Upper lobe of right lung (tissue), 1 donor: ENCODE measurements at regions not wholly inside any gene's neighbourhood (a gene's known extent, or its start where the extent isn't known, plus 50 kb on each side); places are given as distances from the start of the nearest gene placed in this dataset.

Experiments used
- ATAC-seq: fragments of 200-7000 bp; cut with Tn5 transposase; one replicate; pipeline ENCODE4 v1.9.1; 2020; ENCODE audit warnings: mild to moderate bottlenecking, moderate library complexity
- DNase-seq: peaks from one replicate; pipeline ENCODE4 v3.0.0-alpha.2; 2020
- H3K27ac ChIP-seq: fragments of 200-600 bp; one replicate; pipeline ENCODE4 v1.8.0; 2022
- H3K27me3 ChIP-seq: fragments of 200-600 bp; one replicate; pipeline ENCODE4 v1.8.0; 2022; ENCODE audit warnings: mild to moderate bottlenecking
- H3K36me3 ChIP-seq: fragments of 200-600 bp; one replicate; pipeline ENCODE4 v1.8.0; 2022
- H3K4me1 ChIP-seq: fragments of 200-600 bp; one replicate; pipeline ENCODE4 v1.8.0; 2022
- H3K4me3 ChIP-seq: fragments of 200-600 bp; one replicate; pipeline ENCODE4 v1.8.0; 2022; ENCODE audit warnings: mild to moderate bottlenecking
- H3K9me3 ChIP-seq: fragments of 200-600 bp; one replicate; pipeline ENCODE4 v1.8.0; 2022
- CTCF ChIP-seq: fragments of 200-600 bp; IDR thresholded peaks from one replicate; pipeline ENCODE4 v1.8.0; 2022; ENCODE audit warnings: antibody characterized with exemption
- intact Hi-C: fragments of 100-400 bp; cut with DNase I; formaldehyde crosslinking; loops from one replicate; pipeline ENCODE4 v1.11.0; 2022
- donor health status: DM: no; HTN: yes; CAD: no; lungs with severe emphysema.

GRCh38 chr9:99737649-99738048 is 84.0 kb upstream of the NR4A3 start:
- Histone ChIP-seq H3K9me3 (no peaks in the 10 kb centered on the region), H3K4me1 (no peaks in the 10 kb centered on the region), H3K4me3 (no peak overlapping the region), H3K27me3 (no peaks in the 10 kb centered on the region), H3K36me3 (no peaks in the 10 kb centered on the region), H3K27ac (no peak overlapping the region)
- DNase-seq (no peak), ATAC-seq (no peak)
- intact Hi-C loops: no loop called here
- TF ChIP-seq CTCF: no peak

GRCh38 chr9:99743006-99743405 is 78.7 kb upstream of the NR4A3 start:
- DNase-seq: no peak
- no peak for TF ChIP-seq CTCF
- Histone ChIP-seq H3K9me3 (no peaks in the 10 kb centered on the region), H3K27me3 (no peaks in the 10 kb centered on the region), H3K4me1 (no peaks in the 10 kb centered on the region), H3K36me3 (no peaks in the 10 kb centered on the region), H3K4me3 (no peak overlapping the region), H3K27ac (no peak overlapping the region)
- no peak for ATAC-seq
- intact Hi-C loops: no loop called here

- no peak for TF ChIP-seq CTCF
- H3K27ac ChIP-seq: no peak overlapping the region
- no peaks in the 10 kb centered on the region for H3K9me3 ChIP-seq
- H3K4me1 ChIP-seq: no peaks in the 10 kb centered on the region
- DNase-seq (no peak), ATAC-seq (no peak)
- no peak overlapping the region for H3K4me3 ChIP-seq
- intact Hi-C loops: no loop called here
- no peaks in the 10 kb centered on the region for H3K36me3 ChIP-seq
- H3K27me3 ChIP-seq: no peaks in the 10 kb centered on the region
These were observed 78.2 kb upstream of the NR4A3 start for GRCh38 chr9:99743455-99743854.

GRCh38 chr9:99744132-99744531 is 77.6 kb upstream of the NR4A3 start:
- TF ChIP-seq CTCF: no peak
- DNase-seq (no peak), ATAC-seq (no peak)
- H3K9me3 ChIP-seq: no peaks in the 10 kb centered on the region
- H3K27ac ChIP-seq: no peak overlapping the region
- H3K4me1 ChIP-seq: no peaks in the 10 kb centered on the region
- H3K27me3 ChIP-seq: no peaks in the 10 kb centered on the region
- no peaks in the 10 kb centered on the region for H3K36me3 ChIP-seq
- intact Hi-C loops: no loop called here
- no peak overlapping the region for H3K4me3 ChIP-seq

- intact Hi-C loops: no loop called here
- ATAC-seq: no peak
These were observed 76.6 kb upstream of the NR4A3 start for GRCh38 chr9:99745085-99745484.

More at GRCh38 chr9:99745085-99745484, 76.6 kb upstream of the NR4A3 start:
- Histone ChIP-seq H3K4me3 (no peak overlapping the region), H3K27me3 (no peaks in the 10 kb centered on the region), H3K36me3 (no peaks in the 10 kb centered on the region), H3K9me3 (no peaks in the 10 kb centered on the region), H3K27ac (no peak overlapping the region), H3K4me1 (no peaks in the 10 kb centered on the region)
- no peak for TF ChIP-seq CTCF
- DNase-seq: no peak
